ENCODE measurements at regions not wholly inside any gene's neighbourhood (a gene's known extent, or its start where the extent isn't known, plus 50 kb on each side); places are given as distances from the start of the nearest gene placed in this dataset.

DNA sequence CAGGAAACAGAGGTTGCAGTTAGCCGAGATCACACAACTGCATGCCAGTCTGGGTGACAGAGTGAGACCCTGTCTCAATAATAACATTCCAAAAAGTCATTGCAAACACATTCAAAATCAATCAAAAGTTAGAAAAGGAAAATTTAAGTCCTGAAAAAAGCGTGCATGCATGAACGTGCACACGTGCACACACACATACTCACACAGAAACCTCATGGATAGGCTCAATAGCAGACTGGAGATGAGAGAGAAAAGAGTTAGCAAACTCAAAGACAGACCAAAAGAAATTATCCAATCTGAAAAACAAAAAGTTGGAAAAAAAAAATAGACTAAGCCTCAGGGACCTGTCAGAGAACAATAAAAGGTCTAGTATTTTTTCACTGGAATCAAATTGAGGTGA, 1005.6 kb downstream of the TBC1D22A start:
- no peaks in the 10 kb centered on the region for H3K36me3 ChIP-seq (replicated peaks; ENCODE audit: control insufficient read depth, insufficient read depth, low read length)
- no peak for DNase-seq

GRCh38 chr22:47767403-47767802, 1005.0 kb downstream of the TBC1D22A start:
- Histone ChIP-seq H3K36me3 (replicated peaks; ENCODE audit: control insufficient read depth, insufficient read depth, low read length) (no peaks in the 10 kb centered on the region), H3K27me3 (ENCODE audit: control insufficient read depth, insufficient read depth, low read length) (no peaks in the 10 kb centered on the region), H3K4me3 (ENCODE audit: insufficient read depth, low read depth, low read length) (no peak overlapping the region)
- DNase-seq: no peak

More for the DNA sequence above, 1005.6 kb downstream of the TBC1D22A start:
- Histone ChIP-seq H3K4me3 (ENCODE audit: insufficient read depth, low read depth, low read length) (no peak overlapping the region), H3K27me3 (ENCODE audit: control insufficient read depth, insufficient read depth, low read length) (no peaks in the 10 kb centered on the region)

DNA sequence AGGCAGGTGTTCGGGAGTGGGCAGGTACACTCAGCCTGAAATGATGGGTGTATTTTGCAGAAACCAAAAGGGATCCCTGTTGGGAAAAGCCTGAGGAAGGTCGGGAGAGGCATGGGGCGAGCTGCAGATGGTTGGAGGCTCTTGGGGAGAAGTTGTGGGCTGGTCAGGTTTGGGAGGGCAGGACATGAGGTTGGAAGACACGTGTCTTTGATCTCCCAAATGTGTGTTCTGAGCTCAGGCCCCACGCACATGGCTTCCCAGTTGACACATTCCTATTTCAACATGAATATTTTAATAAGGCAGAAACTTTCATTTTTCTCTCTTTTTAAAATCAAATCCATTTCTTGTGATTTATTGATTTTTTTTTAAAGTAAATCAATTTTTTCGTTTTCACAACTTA, 1003.3 kb downstream of the TBC1D22A start:
- Histone ChIP-seq H3K36me3 (replicated peaks; ENCODE audit: control insufficient read depth, insufficient read depth, low read length) (no peaks in the 10 kb centered on the region), H3K4me3 (ENCODE audit: insufficient read depth, low read depth, low read length) (no peak overlapping the region), H3K27me3 (ENCODE audit: control insufficient read depth, insufficient read depth, low read length) (no peaks in the 10 kb centered on the region)
- DNase-seq: no peak

DNA sequence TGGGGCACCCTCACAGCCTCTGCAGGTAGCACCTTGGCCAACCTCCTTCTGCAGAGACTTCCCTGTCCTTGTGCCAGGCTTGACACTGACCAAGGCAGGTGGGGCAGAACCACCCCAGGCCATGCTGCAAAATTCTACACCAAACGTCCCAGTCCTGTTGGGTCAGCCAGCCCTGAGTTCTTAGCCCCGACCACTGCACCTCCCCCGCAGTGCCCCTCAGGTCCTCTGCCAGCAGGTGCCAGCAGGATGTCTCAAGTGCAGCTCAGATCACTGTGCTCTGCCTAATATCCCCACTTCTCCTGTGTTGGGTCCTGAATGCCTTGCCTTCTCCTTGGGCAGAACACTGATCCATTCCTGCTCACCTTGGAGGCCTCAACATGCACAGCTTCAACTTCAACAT, 999.7 kb downstream of the TBC1D22A start:
- Histone ChIP-seq H3K36me3 (replicated peaks; ENCODE audit: control insufficient read depth, insufficient read depth, low read length) (no peaks in the 10 kb centered on the region), H3K27me3 (ENCODE audit: control insufficient read depth, insufficient read depth, low read length) (no peaks in the 10 kb centered on the region), H3K4me3 (ENCODE audit: insufficient read depth, low read depth, low read length) (no peak overlapping the region)
- DNase-seq: no peak

DNA sequence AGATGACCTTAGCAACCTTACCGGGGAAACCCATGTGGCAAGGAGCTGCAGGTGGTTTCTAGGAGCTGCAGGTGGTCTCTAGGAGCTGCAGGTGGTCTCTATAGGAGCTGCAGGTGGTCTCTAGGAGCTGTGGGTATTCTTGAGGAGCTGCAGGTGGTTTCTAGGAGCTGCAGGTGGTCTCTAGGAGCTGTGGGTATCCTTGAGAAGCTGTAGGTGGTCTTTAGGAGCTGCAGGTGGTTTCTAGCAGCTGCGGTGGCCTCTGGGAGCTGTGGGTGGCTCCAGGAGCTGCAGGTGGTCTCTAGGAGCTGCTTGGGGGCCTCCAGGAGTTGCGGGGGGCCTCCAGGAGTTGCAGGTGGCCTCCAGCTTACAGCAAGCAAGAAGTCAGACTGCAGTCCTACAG, 997.5 kb downstream of the TBC1D22A start:
- Histone ChIP-seq H3K27me3 (ENCODE audit: control insufficient read depth, insufficient read depth, low read length) (no peaks in the 10 kb centered on the region), H3K4me3 (ENCODE audit: insufficient read depth, low read depth, low read length) (no peak overlapping the region), H3K36me3 (replicated peaks; ENCODE audit: control insufficient read depth, insufficient read depth, low read length) (no peaks in the 10 kb centered on the region)
- no peak for DNase-seq

GRCh38 chr22:47757741-47758140, 995.3 kb downstream of the TBC1D22A start:
- Histone ChIP-seq H3K4me3 (ENCODE audit: insufficient read depth, low read depth, low read length) (no peak overlapping the region), H3K36me3 (replicated peaks; ENCODE audit: control insufficient read depth, insufficient read depth, low read length) (no peaks in the 10 kb centered on the region), H3K27me3 (ENCODE audit: control insufficient read depth, insufficient read depth, low read length) (no peaks in the 10 kb centered on the region)
- no peak for DNase-seq

- Histone ChIP-seq H3K4me3 (ENCODE audit: insufficient read depth, low read depth, low read length) (no peak overlapping the region), H3K27me3 (ENCODE audit: control insufficient read depth, insufficient read depth, low read length) (no peaks in the 10 kb centered on the region), H3K36me3 (replicated peaks; ENCODE audit: control insufficient read depth, insufficient read depth, low read length) (no peaks in the 10 kb centered on the region)
- no peak for DNase-seq
Measured at GRCh38 chr22:47750086-47750485, 987.6 kb downstream of the TBC1D22A start.

- H3K4me3 ChIP-seq (ENCODE audit: insufficient read depth, low read depth, low read length): no peak overlapping the region
- H3K27me3 ChIP-seq (ENCODE audit: control insufficient read depth, insufficient read depth, low read length): no peaks in the 10 kb centered on the region
- no peak for DNase-seq
- no peaks in the 10 kb centered on the region for H3K36me3 ChIP-seq (replicated peaks; ENCODE audit: control insufficient read depth, insufficient read depth, low read length)
Measured at GRCh38 chr22:47748957-47749356, 986.5 kb downstream of the TBC1D22A start.

DNA sequence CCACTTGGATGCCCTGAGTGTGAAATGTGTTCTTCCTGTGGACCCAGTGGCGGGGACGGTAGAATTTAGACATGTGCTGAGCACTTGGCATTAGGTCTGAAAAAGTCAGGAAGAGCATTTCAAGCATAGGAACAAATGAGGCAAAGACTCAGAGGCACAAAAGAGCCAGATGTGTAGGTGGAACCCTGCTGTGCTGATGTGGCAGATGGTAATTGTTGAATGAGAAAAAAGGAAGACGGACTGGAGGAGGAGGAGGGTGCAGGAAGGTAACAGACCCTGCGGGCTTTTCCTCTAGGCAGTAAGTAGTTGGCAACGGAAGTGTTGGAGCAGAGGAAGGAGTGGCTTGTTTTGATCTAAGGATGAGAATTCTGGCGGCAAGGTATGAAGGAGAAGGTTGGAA, 985.8 kb downstream of the TBC1D22A start:
- DNase-seq: no peak
- H3K4me3 ChIP-seq (ENCODE audit: insufficient read depth, low read depth, low read length): no peak overlapping the region
- no peaks in the 10 kb centered on the region for H3K36me3 ChIP-seq (replicated peaks; ENCODE audit: control insufficient read depth, insufficient read depth, low read length)
- H3K27me3 ChIP-seq (ENCODE audit: control insufficient read depth, insufficient read depth, low read length): no peaks in the 10 kb centered on the region

GRCh38 chr22:47740109-47740805, 977.8 kb downstream of the TBC1D22A start:
- H3K27me3 ChIP-seq (ENCODE audit: control insufficient read depth, insufficient read depth, low read length): no peaks in the 10 kb centered on the region
- DNase-seq: no peak
- no peak overlapping the region for H3K4me3 ChIP-seq (ENCODE audit: insufficient read depth, low read depth, low read length)
- no peaks in the 10 kb centered on the region for H3K36me3 ChIP-seq (replicated peaks; ENCODE audit: control insufficient read depth, insufficient read depth, low read length)

GRCh38 chr22:47739291-47740015, 977.0 kb downstream of the TBC1D22A start:
- Histone ChIP-seq H3K27me3 (ENCODE audit: control insufficient read depth, insufficient read depth, low read length) (no peaks in the 10 kb centered on the region), H3K4me3 (ENCODE audit: insufficient read depth, low read depth, low read length) (no peak overlapping the region), H3K36me3 (replicated peaks; ENCODE audit: control insufficient read depth, insufficient read depth, low read length) (no peaks in the 10 kb centered on the region)
- DNase-seq: no peak

DNA sequence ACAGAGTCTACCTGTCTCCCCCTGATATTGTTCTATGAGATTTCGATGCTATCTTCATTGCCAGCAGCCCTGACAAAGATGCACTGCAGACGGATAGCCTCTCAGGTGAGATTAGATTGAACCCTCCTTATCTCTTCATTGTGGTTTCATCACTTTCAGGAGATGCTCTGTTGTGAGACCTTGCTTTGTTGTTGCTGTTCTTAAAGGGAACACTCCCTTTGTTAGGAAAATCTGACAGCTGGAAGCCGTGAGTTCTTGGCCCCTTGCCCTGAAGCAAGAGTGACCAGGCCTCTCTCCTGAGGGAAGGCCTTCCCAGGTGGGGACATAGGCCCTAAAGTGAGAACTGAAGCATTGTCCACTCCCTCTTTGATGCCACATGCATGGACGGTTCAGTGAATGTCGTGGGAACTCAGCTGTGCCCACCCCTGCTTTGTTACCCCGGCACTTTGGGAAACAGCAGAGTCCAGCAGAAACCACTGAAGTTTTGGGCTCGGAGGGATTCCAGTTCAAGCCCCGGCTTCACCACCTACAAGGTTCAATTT, 976.1 kb downstream of the TBC1D22A start:
- Histone ChIP-seq H3K36me3 (replicated peaks; ENCODE audit: control insufficient read depth, insufficient read depth, low read length) (no peaks in the 10 kb centered on the region), H3K27me3 (ENCODE audit: control insufficient read depth, insufficient read depth, low read length) (no peaks in the 10 kb centered on the region), H3K4me3 (ENCODE audit: insufficient read depth, low read depth, low read length) (no peak overlapping the region)
- DNase-seq: no peak

- Histone ChIP-seq H3K27me3 (ENCODE audit: control insufficient read depth, insufficient read depth, low read length) (no peaks in the 10 kb centered on the region), H3K4me3 (ENCODE audit: insufficient read depth, low read depth, low read length) (no peak overlapping the region), H3K36me3 (replicated peaks; ENCODE audit: control insufficient read depth, insufficient read depth, low read length) (no peaks in the 10 kb centered on the region)
- no peak for DNase-seq
Measured at GRCh38 chr22:47736186-47737034, 974.0 kb downstream of the TBC1D22A start.

DNA sequence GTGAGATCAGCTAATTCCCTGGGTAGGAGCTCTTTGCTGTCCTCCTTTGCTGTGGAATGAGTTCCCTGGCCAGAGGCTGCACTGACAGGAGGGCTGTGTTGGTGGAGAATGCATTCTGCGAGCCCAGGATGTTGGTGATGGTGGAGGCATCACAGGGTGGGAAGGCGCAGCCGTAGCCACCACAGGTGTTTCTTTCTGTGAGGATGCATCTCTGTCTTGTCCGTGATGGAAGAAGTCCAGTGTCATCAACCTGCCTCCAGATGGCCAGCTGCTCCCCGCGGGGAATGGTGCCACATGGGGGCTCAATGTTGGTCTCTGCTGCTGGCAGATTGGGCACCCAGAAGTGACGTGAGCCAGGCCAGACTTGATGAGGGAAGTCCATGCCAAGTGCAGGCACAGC, 972.1 kb downstream of the TBC1D22A start:
- no peak for DNase-seq
- Histone ChIP-seq H3K4me3 (ENCODE audit: insufficient read depth, low read depth, low read length) (no peak overlapping the region), H3K27me3 (ENCODE audit: control insufficient read depth, insufficient read depth, low read length) (no peaks in the 10 kb centered on the region), H3K36me3 (replicated peaks; ENCODE audit: control insufficient read depth, insufficient read depth, low read length) (no peaks in the 10 kb centered on the region)

Data from H7 (cell line).